ENCODE measurements at regions not wholly inside any gene's neighbourhood (a gene's known extent, or its start where the extent isn't known, plus 50 kb on each side); places are given as distances from the start of the nearest gene placed in this dataset.

GRCh38 chr14:85437148-85437547 lies 92.8 kb upstream of the FLRT2 start:
- TF ChIP-seq CTCF (IDR thresholded peaks at IDR 0.05) = no peak
- TF ChIP-seq POLR2AphosphoS5 (IDR thresholded peaks at IDR 0.05; ENCODE audit: low read depth, low read length) = no peak
- no peak for TF ChIP-seq SIN3A (IDR thresholded peaks at IDR 0.05; ENCODE audit: borderline replicate concordance, insufficient read depth, low read depth, low read length)
